ENCODE measurements at regions not wholly inside any gene's neighbourhood (a gene's known extent, or its start where the extent isn't known, plus 50 kb on each side); places are given as distances from the start of the nearest gene placed in this dataset.

- no peak overlapping the region for H3K4ac ChIP-seq (ENCODE audit: low read depth, low read length)
- Mint-ChIP-seq H3K4me3 (no peak overlapping the region), H3K27ac (no peak overlapping the region)
These were observed 160.8 kb upstream of the KYNU start for GRCh38 chr2:142716463-142717242.

More at GRCh38 chr2:142716463-142717242, 160.8 kb upstream of the KYNU start:
- Histone ChIP-seq H2BK15ac (ENCODE audit: low read depth, low read length) (no peak overlapping the region), H4K91ac (ENCODE audit: insufficient read length, low read depth, low read length) (no peak overlapping the region), H2AFZ (ENCODE audit: low read length) (no peak overlapping the region), H3K4me1 (ENCODE audit: insufficient read depth, low read length) (peaks cover 2% of the 10 kb centered on the region; the same call in 1 of the 2 replicates), H2BK120ac (ENCODE audit: low read depth, low read length, poor library complexity, severe bottlenecking) (no peak overlapping the region), H2BK12ac (ENCODE audit: insufficient read length, low read depth, low read length) (no peak overlapping the region), H3K18ac (ENCODE audit: insufficient read length, low read depth, low read length) (no peak overlapping the region), H2BK20ac (ENCODE audit: low read depth, low read length, poor library complexity, severe bottlenecking) (no peak overlapping the region), H3K9ac (ENCODE audit: extremely low read depth, insufficient read length, low read length) (no peak overlapping the region), H3K14ac (ENCODE audit: insufficient read depth, low read length) (no peak overlapping the region), H4K5ac (ENCODE audit: insufficient read length, low read depth, low read length) (no peak overlapping the region), H3K4me2 (ENCODE audit: insufficient read depth, insufficient read length, low read length) (no peak overlapping the region), H4K20me1 (ENCODE audit: control insufficient read depth, insufficient read depth, insufficient read length) (no peaks in the 10 kb centered on the region), H3K79me1 (ENCODE audit: insufficient read depth, low read depth, low read length, poor library complexity, severe bottlenecking) (no peaks in the 10 kb centered on the region), H3K79me2 (ENCODE audit: insufficient read depth, low read length) (no peaks in the 10 kb centered on the region), H3K9me3 (ENCODE audit: control insufficient read depth, low read depth, low read length) (no peaks in the 10 kb centered on the region), H3K27me3 (ENCODE audit: insufficient read depth, low read length) (no peaks in the 10 kb centered on the region), H4K8ac (replicated peaks; ENCODE audit: insufficient read length, low read depth, low read length) (no peak overlapping the region), H2AK5ac (ENCODE audit: insufficient read length, low read length) (no peak overlapping the region), H3K23ac (ENCODE audit: insufficient read length, low read depth, low read length) (no peak overlapping the region), H3K27ac (ENCODE audit: insufficient read length, low read depth, low read length) (no peak overlapping the region), H2BK5ac (ENCODE audit: insufficient read length, low read length) (no peak overlapping the region), H3T11ph (ENCODE audit: low read length) (no peak overlapping the region), H3K23me2 (ENCODE audit: insufficient read length, low read depth, low read length, poor library complexity, severe bottlenecking) (no peaks in the 10 kb centered on the region), H3K56ac (ENCODE audit: insufficient read length, low read depth, low read length) (no peak overlapping the region)
- WGBS (ENCODE audit: extremely low coverage, insufficient read length, low lambda C conversion rate) = no CpG with 5 or more reads among the region's 6 CpGs
- peak; percentile 41 for DNase-seq
- no peaks in the 10 kb centered on the region for H3K27me3 Mint-ChIP-seq (ENCODE audit: low read depth)
- H3K4me1 Mint-ChIP-seq = peaks cover 31 to 32% of the 10 kb centered on the region in 2 experiments
- peaks cover 3 to 5% of the 10 kb centered on the region in 2 experiments; a peak in 3 of 5 replicates for H3K9me3 Mint-ChIP-seq
- no peaks in the 10 kb centered on the region for H3K36me3 Mint-ChIP-seq (ENCODE audit: insufficient read depth in 1 of 3, low read depth in 3 of 3)
- no peak for TF ChIP-seq CTCF (conservative IDR thresholded peaks at IDR 0.05)

Measured in H9 (cell line).